Astrocyte (in vitro differentiated cells and primary cell): ENCODE measurements at regions not wholly inside any gene's neighbourhood (a gene's known extent, or its start where the extent isn't known, plus 50 kb on each side); places are given as distances from the start of the nearest gene placed in this dataset.

Experiments
- DNase-seq: peaks from one replicate; pipeline ENCODE4 v3.0.0-alpha.2; 2010; ENCODE audit warnings: low read depth
- FAIRE-seq: peaks from 2 replicates; lab custom pipeline; 2011; peaks lifted over from hg19 to GRCh38; lab: Jason Lieb, UNC
- H2AFZ ChIP-seq: 2 replicates; pipeline ENCODE4 v1.6.0; 2012; ENCODE audit warnings: low read depth, low read length, inconsistent platforms
- H3K27ac ChIP-seq: 2 replicates; pipeline ENCODE4 v1.5.1; 2011; ENCODE audit warnings: low read depth, low read length, inconsistent platforms
- H3K27me3 ChIP-seq: 2 replicates; pipeline ENCODE4 v1.6.0; 2011; ENCODE audit warnings: low read length, inconsistent platforms; ENCODE audit not compliant: insufficient read depth
- H3K36me3 ChIP-seq: 2 replicates; pipeline ENCODE4 v1.5.1; 2011; ENCODE audit warnings: low read length, inconsistent platforms; ENCODE audit not compliant: insufficient read depth
- H3K4me1 ChIP-seq: 2 replicates; pipeline ENCODE4 v1.5.1; 2011; ENCODE audit warnings: low read length, inconsistent platforms; ENCODE audit not compliant: insufficient read depth
- H3K4me2 ChIP-seq: 2 replicates; pipeline ENCODE4 v1.6.0; 2012; ENCODE audit warnings: low read length, inconsistent platforms
- H3K4me3 ChIP-seq: 2 replicates; pipeline ENCODE4 v1.5.1; 2011; ENCODE audit warnings: low read depth, mild to moderate bottlenecking, low read length, inconsistent platforms; ENCODE audit not compliant: insufficient read depth
- H3K79me2 ChIP-seq: 2 replicates; pipeline ENCODE4 v1.6.0; 2012; ENCODE audit warnings: mild to moderate bottlenecking, low read length, inconsistent platforms; ENCODE audit not compliant: insufficient read depth
- H3K9ac ChIP-seq: 2 replicates; pipeline ENCODE4 v1.6.0; 2012; ENCODE audit warnings: mild to moderate bottlenecking, low read length, inconsistent platforms
- H3K9me3 ChIP-seq: 2 replicates; pipeline ENCODE4 v1.5.1; 2012; ENCODE audit warnings: low read depth, mild to moderate bottlenecking, low read length, inconsistent platforms; ENCODE audit not compliant: insufficient read depth
- H4K20me1 ChIP-seq: 2 replicates; pipeline ENCODE4 v1.6.0; 2012; ENCODE audit warnings: low read length, inconsistent platforms; ENCODE audit not compliant: insufficient read depth
- H3K27ac Mint-ChIP-seq: one replicate; pipeline ENCODE4 v1.8.0; 2021; ENCODE audit warnings: mild to moderate bottlenecking, mixed read lengths; ENCODE audit not compliant: unreplicated experiment
- H3K27me3 Mint-ChIP-seq: one replicate; pipeline ENCODE4 v1.8.0; 2021; ENCODE audit warnings: low read depth, mixed read lengths; ENCODE audit not compliant: unreplicated experiment
- H3K36me3 Mint-ChIP-seq: one replicate; pipeline ENCODE4 v1.8.0; 2021; ENCODE audit warnings: low read depth, mixed read lengths; ENCODE audit not compliant: unreplicated experiment
- H3K4me1 Mint-ChIP-seq: one replicate; pipeline ENCODE4 v1.8.0; 2021; ENCODE audit warnings: low read depth, mixed read lengths; ENCODE audit not compliant: unreplicated experiment
- H3K4me3 Mint-ChIP-seq: one replicate; pipeline ENCODE4 v1.8.0; 2021; ENCODE audit warnings: mild to moderate bottlenecking, moderate library complexity, mixed read lengths; ENCODE audit not compliant: unreplicated experiment
- H3K9me3 Mint-ChIP-seq: one replicate; pipeline ENCODE4 v1.8.0; 2021; ENCODE audit warnings: mild to moderate bottlenecking, mixed read lengths; ENCODE audit not compliant: unreplicated experiment
- EZH2 ChIP-seq: IDR thresholded peaks from 2 replicates; pipeline ENCODE4 v1.6.1; 2012; ENCODE audit warnings: mild to moderate bottlenecking, low read length, inconsistent platforms; ENCODE audit not compliant: insufficient read depth
- TF ChIP-seq, protein P1 (sequence below): IDR thresholded peaks from 2 replicates; pipeline ENCODE4 v1.5.1; 2011; ENCODE audit warnings: low read depth, mild to moderate bottlenecking, inconsistent platforms, low read length, moderate library complexity; ENCODE audit not compliant: insufficient read depth

DNA sequence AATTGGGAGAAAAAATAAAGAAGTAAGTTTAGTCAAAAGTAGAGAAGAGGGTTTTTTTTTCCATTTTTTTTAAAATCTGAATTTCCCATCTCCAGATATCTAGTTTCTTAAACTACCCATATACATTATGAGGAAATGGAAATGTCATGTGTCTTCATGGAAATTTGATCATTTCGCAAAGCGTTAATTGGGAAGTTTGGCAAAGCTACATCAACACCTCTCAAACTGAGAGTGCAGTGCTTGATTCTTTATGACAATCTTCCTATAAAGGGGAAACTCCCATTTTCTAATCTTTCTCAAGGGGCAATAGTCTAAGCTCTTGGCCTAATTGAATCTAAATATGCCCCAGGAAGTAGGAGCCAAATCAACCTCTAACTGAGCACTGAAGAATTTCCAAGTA lies 110.4 kb upstream of the INHBA start:
- FAIRE-seq: no peak
- Histone ChIP-seq H3K27ac (no peak overlapping the region), H3K9me3 (no peaks in the 10 kb centered on the region), H3K4me1 (no peaks in the 10 kb centered on the region), H3K4me3 (no peak overlapping the region), H2AFZ (no peak overlapping the region), H4K20me1 (no peaks in the 10 kb centered on the region), H3K27me3 (no peaks in the 10 kb centered on the region), H3K9ac (no peak overlapping the region), H3K4me2 (no peak overlapping the region), H3K36me3 (no peaks in the 10 kb centered on the region), H3K79me2 (no peaks in the 10 kb centered on the region)
- TF ChIP-seq EZH2: no peak
- TF ChIP-seq, protein P1, sequence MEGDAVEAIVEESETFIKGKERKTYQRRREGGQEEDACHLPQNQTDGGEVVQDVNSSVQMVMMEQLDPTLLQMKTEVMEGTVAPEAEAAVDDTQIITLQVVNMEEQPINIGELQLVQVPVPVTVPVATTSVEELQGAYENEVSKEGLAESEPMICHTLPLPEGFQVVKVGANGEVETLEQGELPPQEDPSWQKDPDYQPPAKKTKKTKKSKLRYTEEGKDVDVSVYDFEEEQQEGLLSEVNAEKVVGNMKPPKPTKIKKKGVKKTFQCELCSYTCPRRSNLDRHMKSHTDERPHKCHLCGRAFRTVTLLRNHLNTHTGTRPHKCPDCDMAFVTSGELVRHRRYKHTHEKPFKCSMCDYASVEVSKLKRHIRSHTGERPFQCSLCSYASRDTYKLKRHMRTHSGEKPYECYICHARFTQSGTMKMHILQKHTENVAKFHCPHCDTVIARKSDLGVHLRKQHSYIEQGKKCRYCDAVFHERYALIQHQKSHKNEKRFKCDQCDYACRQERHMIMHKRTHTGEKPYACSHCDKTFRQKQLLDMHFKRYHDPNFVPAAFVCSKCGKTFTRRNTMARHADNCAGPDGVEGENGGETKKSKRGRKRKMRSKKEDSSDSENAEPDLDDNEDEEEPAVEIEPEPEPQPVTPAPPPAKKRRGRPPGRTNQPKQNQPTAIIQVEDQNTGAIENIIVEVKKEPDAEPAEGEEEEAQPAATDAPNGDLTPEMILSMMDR: no peak
- H3K4me1 Mint-ChIP-seq: peaks cover 22% of the 10 kb centered on the region
- DNase-seq: no peak
- peaks cover 3% of the 10 kb centered on the region for H3K36me3 Mint-ChIP-seq
- no peak overlapping the region for H3K4me3 Mint-ChIP-seq
- H3K27ac Mint-ChIP-seq: no peak overlapping the region
- H3K9me3 Mint-ChIP-seq: peaks cover 4% of the 10 kb centered on the region
- no peaks in the 10 kb centered on the region for H3K27me3 Mint-ChIP-seq

DNA sequence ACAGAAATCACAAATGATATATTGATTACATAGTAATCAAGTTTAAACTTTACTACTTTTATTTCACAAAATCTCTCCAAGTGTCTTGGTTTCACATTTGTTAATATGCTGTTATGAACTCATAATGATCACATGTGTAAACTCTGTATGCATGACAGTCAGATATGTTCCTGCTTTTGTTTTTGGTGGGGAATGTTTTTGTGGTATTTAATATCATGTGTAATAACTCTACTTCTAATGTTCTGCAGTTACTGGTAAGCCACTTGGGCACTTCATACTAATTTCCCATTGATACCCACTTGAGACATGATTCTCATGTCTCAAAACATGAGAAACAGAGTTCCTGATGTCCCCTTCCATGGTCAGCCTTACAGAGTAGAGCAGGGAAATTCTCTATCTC lies 109.1 kb upstream of the INHBA start:
- Histone ChIP-seq H4K20me1 (no peaks in the 10 kb centered on the region), H3K9ac (no peak overlapping the region), H3K4me1 (no peaks in the 10 kb centered on the region), H3K4me2 (no peak overlapping the region), H3K27ac (no peak overlapping the region), H2AFZ (no peak overlapping the region), H3K79me2 (no peaks in the 10 kb centered on the region), H3K27me3 (no peaks in the 10 kb centered on the region), H3K9me3 (no peaks in the 10 kb centered on the region), H3K4me3 (no peak overlapping the region), H3K36me3 (no peaks in the 10 kb centered on the region)
- no peak for TF ChIP-seq EZH2
- TF ChIP-seq, protein P1: no peak
- Mint-ChIP-seq H3K27me3 (no peaks in the 10 kb centered on the region), H3K4me3 (no peak overlapping the region), H3K36me3 (peaks cover 3% of the 10 kb centered on the region), H3K9me3 (peaks cover 4% of the 10 kb centered on the region), H3K4me1 (peaks cover 18% of the 10 kb centered on the region), H3K27ac (no peak overlapping the region)
- no peak for FAIRE-seq
- no peak for DNase-seq

DNA sequence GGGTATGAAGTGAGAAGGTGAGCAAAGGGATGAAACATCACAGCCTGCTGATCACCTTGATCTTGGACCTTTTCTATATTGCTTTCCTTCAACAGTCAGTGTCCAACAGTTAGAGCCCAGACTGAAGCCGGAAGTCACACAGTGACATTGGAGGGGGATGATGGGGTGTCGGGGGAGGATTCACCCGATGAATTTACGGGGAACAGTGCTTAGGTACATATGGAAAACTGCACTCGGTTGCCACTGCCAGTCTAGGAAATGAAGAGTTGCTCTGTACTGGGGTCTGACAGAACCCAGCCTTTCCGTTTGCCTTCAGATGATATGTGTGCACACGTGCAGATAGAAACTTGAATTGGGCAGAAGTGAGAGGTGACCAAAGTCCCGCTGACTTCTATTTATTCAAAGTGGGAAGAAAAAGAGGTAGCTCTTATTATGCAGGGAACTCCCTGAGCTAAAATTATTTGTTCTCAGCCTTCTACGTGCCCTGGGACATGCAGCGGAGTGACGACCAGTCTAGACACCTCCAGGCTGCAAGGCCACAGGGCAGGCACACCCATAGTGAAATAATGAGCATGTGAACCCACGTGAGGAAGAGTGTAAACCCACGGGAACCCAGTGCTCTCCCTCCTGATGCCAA lies 107.2 kb upstream of the INHBA start:
- Mint-ChIP-seq H3K27me3 (no peaks in the 10 kb centered on the region), H3K9me3 (peaks cover 4% of the 10 kb centered on the region), H3K4me1 (peaks cover 5% of the 10 kb centered on the region), H3K36me3 (peaks cover under 1% of the 10 kb centered on the region), H3K4me3 (no peak overlapping the region), H3K27ac (no peak overlapping the region)
- Histone ChIP-seq H2AFZ (no peak overlapping the region), H3K27ac (no peak overlapping the region), H3K4me2 (no peak overlapping the region), H3K4me3 (no peak overlapping the region), H3K9ac (no peak overlapping the region), H3K27me3 (no peaks in the 10 kb centered on the region), H3K4me1 (no peaks in the 10 kb centered on the region), H4K20me1 (no peaks in the 10 kb centered on the region), H3K79me2 (no peaks in the 10 kb centered on the region), H3K9me3 (no peaks in the 10 kb centered on the region), H3K36me3 (no peaks in the 10 kb centered on the region)
- no peak for FAIRE-seq
- no peak for DNase-seq
- TF ChIP-seq, protein P1: no peak
- no peak for TF ChIP-seq EZH2
